Stimulated activated CD8-positive, alpha-beta memory T cell treated with anti-CD3 and anti-CD28 coated beads, Interleukin-15, amount 100 ng/mL, for 1 hour (primary cell): ENCODE measurements at regions not wholly inside any gene's neighbourhood (a gene's known extent, or its start where the extent isn't known, plus 50 kb on each side); places are given as distances from the start of the nearest gene placed in this dataset.

Experiments used
- DNase-seq: peaks from one replicate; pipeline ENCODE4 v3.0.0-alpha.2; 2020; ENCODE audit warnings: low read depth

DNA sequence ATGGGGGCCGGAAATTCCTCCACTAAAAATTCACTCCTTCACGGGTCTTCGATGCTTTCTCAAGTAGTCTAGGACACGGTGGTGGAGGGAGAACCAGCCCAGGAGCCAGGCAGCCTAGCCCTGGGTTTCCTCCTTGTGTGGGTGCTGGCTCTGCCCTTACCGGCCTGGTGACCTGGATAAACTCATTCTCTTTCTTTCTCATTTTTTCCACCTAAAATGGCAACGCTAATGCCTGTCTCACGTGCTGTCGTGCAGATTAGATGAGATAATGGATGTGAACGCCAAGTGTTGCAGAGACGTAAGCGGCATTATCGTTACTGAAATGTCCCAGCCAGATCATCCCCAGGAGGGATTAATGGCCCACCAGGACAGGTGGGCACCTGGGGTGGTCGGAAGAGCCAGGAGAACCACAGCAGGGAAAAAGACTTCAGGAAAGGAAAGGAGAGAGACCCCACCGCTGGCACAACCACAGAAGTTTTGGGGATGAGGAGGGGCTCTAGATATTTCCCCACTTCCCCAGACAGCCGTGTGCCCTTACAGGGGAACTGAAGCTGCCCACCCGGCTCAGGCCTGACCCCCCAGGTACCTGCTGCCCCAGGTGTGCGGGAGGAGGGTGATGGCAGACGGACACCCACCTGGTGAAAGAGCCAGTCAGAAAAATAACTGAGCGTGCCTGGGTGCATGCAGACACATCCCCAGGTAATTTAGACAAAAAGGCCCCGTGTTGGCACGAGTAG, 100.8 kb upstream of the ASAP2 start:
- DNase-seq, result no peak

DNA sequence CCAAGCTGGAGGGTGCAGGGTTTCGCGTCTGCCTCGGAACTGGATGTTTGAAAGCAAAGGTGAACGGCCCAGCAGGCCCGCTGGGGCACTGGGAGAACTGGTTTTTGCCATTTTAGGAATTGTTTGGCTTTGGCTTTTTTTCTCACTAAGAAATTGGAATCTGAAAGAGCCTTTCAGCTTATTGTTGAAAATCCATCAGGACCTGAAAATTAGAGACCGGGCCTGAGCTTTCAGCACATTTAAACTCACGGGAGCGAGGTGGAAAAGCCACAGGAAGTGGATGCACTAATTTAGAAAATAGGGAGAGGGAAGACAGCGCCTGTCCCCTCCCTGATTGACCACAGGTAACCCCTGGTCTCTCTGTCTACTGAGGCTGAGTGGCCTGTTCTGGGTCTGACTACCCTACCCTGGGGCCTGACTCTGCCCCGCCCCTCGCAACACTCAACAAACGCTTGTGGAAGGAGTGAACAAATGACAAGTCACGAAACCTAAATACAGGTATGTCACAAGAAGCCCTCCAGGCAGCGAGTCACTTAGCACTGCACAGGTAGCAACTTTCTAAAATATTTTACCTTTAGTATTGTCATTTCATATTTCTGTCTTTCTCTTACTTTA, 100.3 kb upstream of the MBOAT2 start:
- DNase-seq, result no peak

DNA sequence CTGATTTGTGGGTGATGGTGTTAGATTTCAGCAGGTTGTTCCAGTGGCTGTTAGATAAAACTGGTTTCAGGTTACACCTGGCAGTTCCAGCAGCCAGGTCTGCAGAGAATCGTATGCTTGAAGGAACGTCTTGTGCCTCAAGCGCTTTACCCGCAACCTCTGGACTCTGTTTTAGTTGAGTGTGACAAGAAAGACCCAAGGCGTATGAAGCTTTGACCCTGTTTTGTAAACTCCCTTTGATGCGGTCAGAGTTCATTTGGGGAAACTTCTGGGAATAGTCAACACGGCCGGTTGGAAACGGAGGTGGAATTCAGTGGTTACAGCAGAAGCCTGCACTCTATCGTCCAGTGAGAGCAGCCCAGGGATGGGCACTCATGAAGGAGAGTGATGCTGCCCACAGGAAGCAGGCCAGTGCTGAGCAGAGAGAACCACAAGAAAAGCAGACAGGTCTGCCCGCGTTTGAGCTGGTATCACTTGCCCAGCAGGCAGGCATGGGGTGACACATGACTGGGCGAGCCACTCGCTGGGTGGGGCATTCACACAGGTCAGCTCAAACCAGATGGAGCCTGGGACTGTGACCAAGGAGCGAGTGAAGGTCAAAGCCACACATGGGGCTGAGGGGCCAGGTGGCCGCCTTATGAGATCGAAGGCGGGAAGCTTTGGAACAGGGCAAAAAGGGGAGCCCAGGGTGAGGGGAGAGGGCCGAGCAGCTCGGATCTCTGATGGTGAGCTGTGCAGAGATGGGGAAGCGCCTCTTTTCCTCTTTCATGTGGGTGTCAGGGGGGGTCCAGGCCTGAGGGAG, 99.6 kb upstream of the MBOAT2 start:
- DNase-seq, result no peak

DNA sequence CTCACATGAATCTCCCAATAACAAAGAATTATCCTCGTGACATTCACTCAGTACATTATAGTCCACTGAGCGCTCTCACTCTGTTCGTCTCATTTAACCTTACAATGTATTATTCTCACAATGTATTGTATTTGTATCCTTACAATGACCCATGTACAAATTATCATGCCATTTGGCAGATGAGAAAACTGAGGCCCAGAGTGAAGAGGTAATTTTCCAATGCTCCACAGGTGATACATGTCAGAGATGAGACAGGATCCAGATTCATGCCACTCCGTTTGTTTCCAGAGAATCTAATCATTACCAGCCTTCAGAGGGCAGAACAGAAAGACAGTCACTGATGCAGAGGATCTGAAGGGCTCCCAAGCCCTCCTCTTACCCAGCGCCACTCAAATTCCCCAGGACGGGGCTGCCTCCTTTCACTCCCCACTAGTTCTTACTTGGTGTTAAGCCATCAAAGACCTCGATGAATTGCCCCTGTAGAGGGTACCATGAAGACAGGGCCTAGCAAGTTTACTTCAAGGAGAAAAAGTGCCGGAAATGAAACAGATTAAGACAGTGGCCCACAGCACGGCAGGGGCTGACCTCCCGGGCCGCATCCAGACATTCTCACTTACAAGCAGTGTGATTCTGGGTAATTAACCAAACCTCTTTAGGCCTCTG, 98.4 kb upstream of the MBOAT2 start:
- no peak for DNase-seq

DNA sequence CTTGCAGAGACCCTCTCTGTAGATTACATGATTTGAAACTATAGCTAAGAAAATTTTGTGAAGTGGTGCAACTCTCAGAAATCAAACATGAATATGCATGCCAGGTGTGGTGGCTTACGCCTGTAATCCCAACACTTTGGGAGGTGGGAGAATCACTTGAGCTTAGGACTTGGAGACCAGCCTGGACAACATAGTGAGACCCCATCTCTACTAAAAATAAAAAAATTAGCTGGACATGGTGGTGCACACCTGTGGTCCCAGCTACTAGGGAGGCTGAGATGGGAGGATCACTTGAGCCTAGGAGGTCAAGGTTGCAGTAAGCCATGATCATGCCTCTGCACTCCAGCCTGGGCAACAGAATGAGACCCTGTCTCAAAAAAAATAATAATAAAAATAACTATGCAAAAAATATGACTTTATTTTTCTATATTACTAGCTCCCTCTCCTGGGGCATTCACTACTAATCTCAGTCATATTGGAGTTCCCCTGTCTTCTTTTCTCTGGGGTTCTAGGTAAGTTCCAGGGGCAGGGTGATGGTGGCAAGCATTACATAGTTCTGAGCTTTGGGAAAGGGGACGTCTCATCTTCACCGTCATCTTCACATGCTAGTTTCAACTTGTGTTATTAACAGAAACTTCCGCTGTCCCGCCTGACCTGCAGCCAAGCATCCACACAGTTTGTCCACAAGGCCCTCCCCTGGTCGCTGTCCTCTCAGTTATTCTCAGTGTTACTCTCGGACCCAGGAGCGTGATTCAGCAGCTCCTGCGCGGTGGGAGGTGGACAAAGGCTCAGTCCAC, 96.8 kb upstream of the MBOAT2 start:
- no peak for DNase-seq

- DNase-seq, result no peak
Observed at GRCh38 chr2:9099341-9099751, 95.9 kb upstream of the MBOAT2 start.

- no peak for DNase-seq
Observed at GRCh38 chr2:9097892-9098291, 94.4 kb upstream of the MBOAT2 start.

DNA sequence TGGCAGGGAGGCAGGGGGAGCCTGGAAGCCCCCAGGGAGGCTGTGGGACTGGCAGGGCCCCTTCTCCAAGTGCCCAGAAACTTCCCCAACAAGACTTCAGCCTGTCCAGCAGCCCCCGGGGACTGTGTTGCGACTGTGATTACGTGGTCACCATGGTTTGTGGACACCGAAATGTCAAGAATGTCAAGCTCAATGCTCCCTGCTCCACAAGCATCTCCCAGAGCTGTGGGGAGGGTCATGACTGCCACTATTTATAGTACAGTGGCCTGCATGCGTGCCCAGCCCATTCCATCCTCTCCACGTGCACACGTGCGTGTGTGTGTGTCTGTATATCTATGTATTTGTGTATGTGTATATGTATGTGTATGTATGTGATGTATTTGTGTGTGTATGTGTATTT, 93.8 kb upstream of the MBOAT2 start:
- DNase-seq, result no peak

GRCh38 chr2:9096761-9097160, 93.3 kb upstream of the MBOAT2 start:
- no peak for DNase-seq

- no peak for DNase-seq
Observed at GRCh38 chr2:9095690-9096089, 92.2 kb upstream of the MBOAT2 start.

DNA sequence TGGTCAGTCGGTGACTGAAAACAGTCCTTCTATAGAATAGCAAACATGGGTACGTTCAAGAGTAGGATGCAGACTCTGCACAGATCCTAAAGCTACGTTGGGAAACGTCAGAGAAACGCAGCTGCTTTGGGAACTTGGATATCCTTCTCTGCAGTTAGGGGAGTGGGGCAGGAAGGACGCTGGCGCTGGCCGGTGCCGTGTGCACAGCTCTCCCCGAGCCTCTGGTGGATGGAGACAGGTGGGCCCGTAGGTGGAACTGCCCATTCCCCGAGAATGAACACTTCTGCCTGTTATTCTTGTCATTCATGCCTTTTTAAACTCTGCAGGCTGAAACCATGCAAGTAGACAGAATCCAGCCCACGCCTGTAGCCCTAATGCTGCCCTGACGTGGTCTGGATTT, 91.7 kb upstream of the MBOAT2 start:
- DNase-seq, result no peak

- no peak for DNase-seq
Observed at GRCh38 chr2:9094117-9094516, 90.6 kb upstream of the MBOAT2 start.

DNA sequence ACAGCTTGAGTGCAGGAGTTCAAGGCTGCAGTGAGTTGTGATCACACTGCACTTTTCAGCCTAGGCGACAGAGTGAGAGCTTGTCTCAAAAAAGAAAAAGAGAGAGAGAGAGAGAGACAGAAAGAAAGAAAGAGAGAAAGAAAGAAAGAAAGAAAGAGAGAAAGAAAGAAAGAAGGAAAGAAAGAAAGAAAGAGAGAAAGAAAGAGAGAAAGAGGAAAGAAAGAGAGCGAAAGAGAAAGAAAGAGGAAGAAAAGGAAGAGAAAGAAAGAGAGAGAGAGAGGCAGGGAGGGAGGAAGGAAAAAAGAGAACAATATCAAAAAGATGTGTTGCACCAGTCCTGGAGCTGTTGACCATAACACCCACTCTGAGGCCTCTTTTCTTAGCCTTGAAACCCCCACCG, 89.8 kb upstream of the MBOAT2 start:
- DNase-seq, result no peak

DNA sequence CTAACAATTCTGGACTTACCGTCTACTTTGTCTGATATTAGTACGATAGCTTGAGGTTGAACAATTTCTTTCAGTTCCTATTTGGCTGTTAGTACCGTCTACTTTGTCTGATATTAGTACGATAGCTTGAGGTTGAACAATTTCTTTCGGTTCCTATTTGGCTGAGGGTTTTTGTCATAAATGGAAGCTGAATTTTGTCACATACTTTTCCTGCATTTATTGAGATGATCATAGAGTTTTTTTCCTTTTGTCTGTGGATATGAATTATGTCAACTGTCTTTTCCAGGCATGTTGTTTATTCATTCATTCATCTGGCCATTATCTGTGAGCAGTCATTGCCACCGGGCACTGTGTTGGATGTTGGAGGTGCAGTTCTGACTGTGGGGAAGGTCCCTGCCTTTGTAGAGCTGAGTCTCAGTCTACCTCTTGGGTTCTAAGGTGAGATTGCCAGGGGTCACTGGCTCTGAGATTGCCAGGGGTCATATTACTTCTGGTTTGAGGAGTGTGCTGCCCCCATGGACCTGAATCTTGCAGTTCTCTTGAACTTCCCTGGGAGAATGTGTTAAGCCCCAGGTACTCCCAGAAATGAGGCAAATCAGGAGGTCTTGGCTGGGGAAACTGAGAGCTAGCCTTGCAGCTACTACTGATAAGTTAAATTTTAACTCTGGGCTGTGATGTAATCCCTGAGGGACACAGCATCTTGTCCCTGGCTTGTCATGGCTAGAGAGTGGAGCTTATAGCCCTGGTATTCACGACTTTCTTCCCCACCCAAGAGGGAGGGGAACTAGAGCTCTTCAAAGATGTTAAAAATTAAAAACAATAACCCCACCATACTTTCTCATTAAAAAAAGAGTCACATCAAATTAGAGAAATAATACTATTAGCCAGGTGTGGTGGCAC, 89.1 kb upstream of the MBOAT2 start:
- DNase-seq, result no peak

DNA sequence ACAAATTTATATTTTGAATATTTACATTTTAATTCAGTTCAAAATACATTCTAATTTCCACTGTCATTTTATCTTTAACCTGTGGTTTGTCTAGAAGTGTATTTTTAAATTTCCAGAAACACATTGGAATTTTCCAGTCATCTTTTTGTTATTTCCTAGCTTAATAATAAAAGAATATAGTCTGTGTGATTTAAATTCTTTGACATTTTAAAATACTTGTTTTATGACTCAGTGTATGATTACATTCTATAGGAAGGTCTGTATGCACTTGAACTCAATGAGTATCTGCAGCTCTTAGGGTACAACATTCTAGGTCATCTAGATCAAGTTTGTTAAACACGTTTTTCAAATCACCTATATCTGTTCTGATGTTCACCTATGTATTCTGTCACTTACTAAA, 88.3 kb upstream of the MBOAT2 start:
- DNase-seq, result no peak

DNA sequence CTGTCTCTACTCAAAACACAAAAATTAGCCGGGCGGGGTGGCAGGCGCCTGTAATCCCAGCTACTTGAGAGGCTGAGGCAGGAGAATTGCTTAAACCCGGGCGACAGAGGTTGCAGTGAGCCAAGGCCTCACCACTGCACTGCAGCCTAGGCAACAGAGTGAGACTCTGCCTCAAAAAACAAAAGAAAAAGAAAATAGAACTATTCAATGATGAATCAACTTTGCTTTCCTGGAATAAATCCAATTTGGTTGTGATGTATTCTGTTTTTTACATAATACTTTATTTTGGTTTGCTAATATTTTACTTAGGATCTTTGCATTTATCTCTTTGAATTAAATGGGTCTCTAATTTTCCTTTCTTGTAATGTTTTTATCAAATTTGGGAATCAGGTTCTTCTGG, 86.3 kb upstream of the MBOAT2 start:
- DNase-seq, result no peak

DNA sequence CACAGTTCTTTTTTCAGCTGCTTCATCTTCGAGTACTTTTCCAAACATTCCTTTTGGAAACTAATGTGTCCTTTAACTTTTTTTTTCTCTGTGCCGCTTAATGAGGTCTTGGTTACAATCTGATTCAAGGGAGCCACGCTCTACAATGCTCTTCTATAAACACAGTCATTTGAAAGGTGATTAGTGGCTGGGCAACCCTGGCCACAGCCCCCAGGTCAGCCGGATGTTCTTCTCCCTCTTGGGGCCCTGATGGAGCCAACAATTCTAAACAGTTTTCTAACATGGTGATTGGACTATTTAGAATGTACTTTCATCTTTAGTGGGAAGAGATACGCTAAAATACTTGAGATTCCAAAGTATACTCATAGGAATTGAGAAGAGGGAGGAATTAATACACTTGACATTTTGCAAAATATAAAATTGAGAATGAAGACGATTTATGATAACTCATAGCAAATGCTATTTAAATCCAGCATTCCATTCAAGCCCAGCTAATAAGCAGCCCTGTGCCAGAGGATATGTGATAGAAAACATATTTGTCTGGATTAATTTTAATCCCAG, 83.7 kb upstream of the MBOAT2 start:
- no peak for DNase-seq

- no peak for DNase-seq
Observed at GRCh38 chr2:9086465-9086864, 83.0 kb upstream of the MBOAT2 start.

- DNase-seq, result no peak
Observed at GRCh38 chr2:9085353-9085752, 81.9 kb upstream of the MBOAT2 start.

DNA sequence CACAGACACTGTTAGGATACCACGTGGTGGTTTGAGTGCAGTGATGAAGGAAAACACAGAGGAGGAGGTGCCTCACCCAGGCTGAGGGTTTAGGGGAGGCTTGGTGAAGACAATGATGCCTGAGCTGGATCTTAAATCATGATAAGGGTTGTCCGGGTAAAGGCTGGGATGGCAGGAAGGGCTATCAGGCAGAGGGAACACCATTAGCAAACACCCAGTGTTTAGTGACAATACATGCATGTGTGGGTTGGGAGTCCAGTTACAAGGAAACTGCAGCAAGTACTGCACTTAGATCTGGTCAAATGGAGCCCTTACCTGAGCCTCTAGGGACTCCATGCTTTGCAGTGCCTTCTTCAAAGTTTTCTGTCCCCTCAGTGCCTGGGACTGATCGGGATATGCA, 79.8 kb upstream of the MBOAT2 start:
- DNase-seq, result no peak

DNA sequence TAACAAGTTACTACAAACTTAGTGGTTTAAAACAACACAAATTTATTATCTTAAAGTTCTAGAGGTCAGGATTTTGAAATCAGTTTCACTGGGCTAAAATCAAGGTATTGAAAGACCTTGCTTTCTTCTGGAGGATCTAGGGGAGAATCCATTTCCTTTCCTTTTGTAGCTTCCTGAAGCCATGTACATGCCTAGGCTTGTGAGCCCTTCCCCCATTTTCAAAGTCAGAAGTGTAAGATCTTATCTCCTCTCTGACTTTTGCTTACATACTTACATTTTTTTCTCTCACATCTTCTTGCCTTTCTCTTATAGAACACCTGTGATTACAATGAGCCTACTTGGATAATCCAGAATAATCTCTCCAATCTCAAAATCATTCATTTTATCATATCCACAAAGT, 78.7 kb upstream of the MBOAT2 start:
- DNase-seq, result no peak
